ENCODE measurements at regions not wholly inside any gene's neighbourhood (a gene's known extent, or its start where the extent isn't known, plus 50 kb on each side); places are given as distances from the start of the nearest gene placed in this dataset.

DNA sequence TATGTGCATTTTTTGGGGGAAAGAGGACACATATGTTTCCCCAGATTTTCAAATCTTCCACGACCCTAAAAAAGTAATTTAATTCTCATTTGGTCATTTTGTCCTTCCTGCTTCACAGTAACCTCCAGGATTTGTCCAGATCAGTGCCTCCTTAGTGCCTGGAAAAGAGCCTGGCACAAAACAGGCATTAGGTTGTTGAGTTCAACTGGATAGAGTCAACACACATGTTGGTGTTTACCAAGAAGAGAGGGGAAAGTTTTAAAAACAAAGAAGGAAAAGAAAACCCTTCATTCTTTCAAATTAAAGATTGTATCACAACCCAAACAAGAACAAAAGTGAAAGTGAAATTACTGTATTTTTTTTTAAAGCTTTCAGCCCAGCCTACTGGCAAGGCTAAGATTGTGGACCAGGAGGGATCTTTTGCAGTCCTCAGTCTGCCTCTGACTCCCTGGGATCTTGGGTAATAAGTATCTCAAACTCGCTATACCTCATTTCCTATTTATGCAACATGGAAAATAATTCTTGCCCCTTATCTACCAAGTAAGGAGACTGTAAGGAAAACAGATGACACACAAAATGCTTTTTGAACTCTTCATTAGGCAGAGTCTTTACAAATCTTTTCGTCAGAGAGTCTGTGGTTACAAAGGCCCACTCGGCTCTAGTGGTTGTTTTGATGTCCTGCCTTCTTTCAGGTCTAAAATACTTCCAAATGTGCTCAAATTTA is 57.8 kb downstream of the ZNF281 start (continued):
- no peak for TF ChIP-seq ZNF446 (CRISPR knock-in tag; IDR thresholded peaks at IDR 0.05)

- 84% methylated on average over 4 of the region's 4 CpGs for WGBS (ENCODE audit: low lambda C conversion rate)
- Histone ChIP-seq H4K20me1 (ENCODE audit: insufficient read depth, low read length) (no peaks in the 10 kb centered on the region), H3K4me3 (replicated peaks in 1 of 3; ENCODE audit: insufficient read depth in 1 of 3, low read depth in 2 of 3, low read length in 3 of 3) (no peak overlapping the region), H3K27ac (ENCODE audit: extremely low read length, insufficient read depth, low read length) (no peak overlapping the region), H3K79me2 (ENCODE audit: insufficient read depth, low read length) (no peaks in the 10 kb centered on the region), H3K4me1 (ENCODE audit: insufficient read depth, low read length) (peaks cover 15% of the 10 kb centered on the region), H3K27me3 (ENCODE audit: control insufficient read depth in 1 of 2, insufficient read depth in 2 of 2, low read length in 2 of 2) (no peaks in the 10 kb centered on the region), H3K4me2 (ENCODE audit: low read depth, low read length) (no peak overlapping the region), H3K9ac (ENCODE audit: insufficient read depth, low read depth, low read length) (no peak overlapping the region), H2AFZ (ENCODE audit: low read length) (no peak overlapping the region), H3K9me3 (ENCODE audit: low read length) (no peaks in the 10 kb centered on the region), H3K36me3 (replicated peaks in 1 of 2; ENCODE audit: control insufficient read depth in 1 of 2, insufficient read depth in 2 of 2, low read length in 2 of 2) (no peaks in the 10 kb centered on the region)
- intact Hi-C loops (cut with micrococcal nuclease; ENCODE audit: unreplicated experiment) (no loop called here), in situ Hi-C loops (cut with HindIII; ENCODE audit: extremely low pct_ligation_motif_present, low pct_unique_long_range_greater_than_20kb) (no loop called here)
- BruUV-seq (replicated peaks): no TSS peak
- DNase-seq (ENCODE audit: low spot score) (no peak), ATAC-seq (no peak), FAIRE-seq (no peak)
- TF ChIP-seq ZNF768 (CRISPR knock-in tag; IDR thresholded peaks at IDR 0.05): no peak
- TF ChIP-seq ZSCAN22 (CRISPR knock-in tag; IDR thresholded peaks at IDR 0.05): no peak
- no peak for TF ChIP-seq CBX2 (IDR thresholded peaks at IDR 0.05; ENCODE audit: low read depth, low read length)
- no peak for TF ChIP-seq CBX2 (CRISPR knock-in tag; IDR thresholded peaks at IDR 0.05; ENCODE audit: low read depth)
- CTCF ChIA-PET (ENCODE audit: low intra/inter-chr PET ratio, low total read pairs): no interaction called here
- POLR2A ChIA-PET: no interaction called here
Measured at GRCh38 chr1:200351425-200351824, 58.4 kb downstream of the ZNF281 start.

DNA sequence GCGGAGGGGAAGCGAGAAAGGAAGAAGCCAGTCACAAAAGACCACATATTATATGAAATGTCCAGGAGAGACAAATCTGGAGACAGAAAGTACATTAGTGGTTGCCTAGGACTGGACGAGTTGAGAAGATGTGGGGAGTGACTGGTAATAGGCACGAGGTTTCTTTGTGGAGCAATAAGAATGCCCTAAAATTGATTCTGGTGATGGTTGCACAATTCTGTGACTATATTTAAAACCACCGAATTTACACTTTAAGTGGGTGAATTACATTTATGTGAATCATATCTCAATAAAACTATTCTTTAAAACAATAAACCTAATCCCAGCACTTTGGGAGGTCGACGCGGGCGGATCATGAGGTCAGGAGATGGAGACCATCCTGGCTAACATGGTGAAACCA is 63.1 kb downstream of the ZNF281 start:
- no peak for ATAC-seq
- Histone ChIP-seq H3K9me3 (ENCODE audit: low read length) (no peaks in the 10 kb centered on the region), H3K36me3 (replicated peaks in 1 of 2; ENCODE audit: control insufficient read depth in 1 of 2, insufficient read depth in 2 of 2, low read length in 2 of 2) (no peaks in the 10 kb centered on the region), H3K4me2 (ENCODE audit: low read depth, low read length) (no peak overlapping the region), H3K4me3 (replicated peaks in 1 of 3; ENCODE audit: insufficient read depth in 1 of 3, low read depth in 2 of 3, low read length in 3 of 3) (no peak overlapping the region), H4K20me1 (ENCODE audit: insufficient read depth, low read length) (no peaks in the 10 kb centered on the region), H2AFZ (ENCODE audit: low read length) (no peak overlapping the region), H3K27ac (ENCODE audit: extremely low read length, insufficient read depth, low read length) (no peak overlapping the region), H3K4me1 (ENCODE audit: insufficient read depth, low read length) (peaks cover 17% of the 10 kb centered on the region), H3K9ac (ENCODE audit: insufficient read depth, low read depth, low read length) (no peak overlapping the region), H3K79me2 (ENCODE audit: insufficient read depth, low read length) (no peaks in the 10 kb centered on the region), H3K27me3 (ENCODE audit: control insufficient read depth in 1 of 2, insufficient read depth in 2 of 2, low read length in 2 of 2) (no peaks in the 10 kb centered on the region)
- ChIA-PET CTCF (ENCODE audit: low intra/inter-chr PET ratio, low total read pairs) (no interaction called here), POLR2A (no interaction called here)
- no peak for FAIRE-seq
- WGBS (ENCODE audit: low lambda C conversion rate): 92% methylated on average over 9 of the region's 9 CpGs
- no peak for DNase-seq (ENCODE audit: low spot score)
- intact Hi-C loops (cut with micrococcal nuclease; ENCODE audit: unreplicated experiment): no loop called here
- no TSS peak for BruUV-seq (replicated peaks)
- in situ Hi-C loops (cut with HindIII; ENCODE audit: extremely low pct_ligation_motif_present, low pct_unique_long_range_greater_than_20kb): no loop called here
- TF ChIP-seq ZXDC (CRISPR knock-in tag; IDR thresholded peaks at IDR 0.05) (no peak), TRAFD1 (CRISPR knock-in tag; IDR thresholded peaks at IDR 0.05; ENCODE audit: borderline replicate concordance) (no peak)
- TF ChIP-seq, protein P1, sequence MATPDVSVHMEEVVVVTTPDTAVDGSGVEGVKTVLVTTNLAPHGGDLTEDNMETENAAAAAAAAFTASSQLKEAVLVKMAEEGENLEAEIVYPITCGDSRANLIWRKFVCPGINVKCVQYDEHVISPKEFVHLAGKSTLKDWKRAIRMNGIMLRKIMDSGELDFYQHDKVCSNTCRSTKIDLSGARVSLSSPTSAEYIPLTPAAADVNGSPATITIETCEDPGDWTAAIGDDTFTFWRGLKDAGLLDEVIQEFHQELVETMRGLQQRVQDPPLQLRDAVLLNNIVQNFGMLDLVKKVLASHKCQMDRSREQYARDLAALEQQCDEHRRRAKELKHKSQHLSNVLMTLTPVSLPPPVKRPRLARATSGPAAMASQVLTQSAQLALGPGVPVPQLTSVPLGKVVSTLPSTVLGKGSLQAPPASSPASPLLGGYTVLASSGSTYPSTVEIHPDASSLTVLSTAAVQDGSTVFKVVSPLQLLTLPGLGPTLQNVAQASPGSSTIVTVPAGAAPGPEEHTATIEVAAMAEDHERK (CRISPR knock-in tag; IDR thresholded peaks at IDR 0.05; ENCODE audit: low read depth): no peak
- TF ChIP-seq, protein P2, sequence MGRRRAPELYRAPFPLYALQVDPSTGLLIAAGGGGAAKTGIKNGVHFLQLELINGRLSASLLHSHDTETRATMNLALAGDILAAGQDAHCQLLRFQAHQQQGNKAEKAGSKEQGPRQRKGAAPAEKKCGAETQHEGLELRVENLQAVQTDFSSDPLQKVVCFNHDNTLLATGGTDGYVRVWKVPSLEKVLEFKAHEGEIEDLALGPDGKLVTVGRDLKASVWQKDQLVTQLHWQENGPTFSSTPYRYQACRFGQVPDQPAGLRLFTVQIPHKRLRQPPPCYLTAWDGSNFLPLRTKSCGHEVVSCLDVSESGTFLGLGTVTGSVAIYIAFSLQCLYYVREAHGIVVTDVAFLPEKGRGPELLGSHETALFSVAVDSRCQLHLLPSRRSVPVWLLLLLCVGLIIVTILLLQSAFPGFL (CRISPR knock-in tag; IDR thresholded peaks at IDR 0.05): no peak

Measured in HepG2 (cell line).